COLO668 (cell line): ENCODE measurements at regions not wholly inside any gene's neighbourhood (a gene's known extent, or its start where the extent isn't known, plus 50 kb on each side); places are given as distances from the start of the nearest gene placed in this dataset.

Experiments
- DNase-seq: peaks from one replicate; lab custom pipeline; 2025; ENCODE audit not compliant: unreplicated experiment; lab: John Stamatoyannopoulos, UW

DNA sequence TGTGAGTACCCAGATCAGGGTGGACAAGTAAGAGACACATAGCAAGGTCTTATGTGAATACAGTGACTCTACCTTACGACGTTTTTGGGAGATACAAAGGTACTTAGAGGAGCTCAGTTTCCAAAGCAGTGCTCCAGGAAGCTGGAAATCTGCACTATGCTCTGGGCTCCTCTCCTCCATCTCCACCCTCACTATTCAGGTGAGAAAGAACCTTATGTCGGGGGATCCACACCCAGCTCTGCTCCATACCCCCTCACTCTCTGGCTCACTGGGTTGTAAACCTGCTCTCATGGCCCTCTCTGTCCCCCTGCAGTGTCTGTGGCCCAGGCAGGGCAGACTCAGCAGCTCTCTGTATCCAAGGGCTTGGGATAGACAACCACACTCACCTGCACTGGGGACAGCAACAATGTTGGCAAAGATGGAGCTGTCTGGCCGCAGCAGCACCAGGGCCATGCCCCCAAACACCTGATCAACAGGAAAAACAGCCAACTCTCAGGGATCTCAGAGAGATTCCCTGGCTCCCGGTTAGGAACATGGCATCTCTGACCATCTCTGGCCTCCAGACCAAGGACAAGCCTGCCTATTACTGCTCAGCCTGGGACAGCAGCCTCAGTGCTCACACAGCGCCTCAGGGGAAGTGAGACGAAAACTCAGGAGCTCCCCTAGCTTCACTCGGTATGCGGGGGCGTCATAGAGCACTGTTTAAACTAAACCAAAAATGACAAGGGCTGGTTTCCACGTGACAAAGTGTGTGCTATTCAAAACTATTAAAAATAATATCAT, 60.9 kb upstream of the TOP3B start:
- DNase-seq: no peak

DNA sequence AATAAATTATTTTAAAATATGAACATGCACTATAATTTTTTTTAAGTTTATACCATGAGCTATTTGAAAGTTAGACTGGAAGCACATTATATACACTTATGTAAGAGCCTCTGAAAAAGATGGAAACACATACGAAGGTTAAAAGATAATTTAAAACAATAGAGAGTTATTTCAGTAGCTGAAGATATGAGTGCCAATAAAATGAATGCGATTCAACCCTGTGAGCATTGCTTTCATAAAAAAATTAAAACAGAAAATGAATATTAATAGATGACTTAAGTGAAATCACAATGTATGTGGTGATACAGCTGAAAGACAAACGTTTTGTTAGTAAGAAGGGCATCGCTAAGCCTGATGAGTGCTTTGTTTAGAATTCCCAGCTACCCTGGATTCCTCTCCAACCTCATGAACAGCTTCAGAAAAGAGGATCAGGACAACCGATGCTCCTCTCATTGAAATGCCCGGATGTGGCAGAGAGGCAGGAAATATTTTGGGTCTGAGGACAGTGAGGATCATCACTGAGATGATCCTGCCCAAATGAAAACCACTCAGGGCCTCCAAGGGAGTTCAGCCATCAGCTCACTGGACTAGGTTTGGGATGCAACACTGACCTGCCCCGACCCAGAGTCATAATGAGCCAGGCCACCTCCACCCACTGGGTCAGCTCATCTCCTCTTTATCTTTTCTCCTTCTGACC, 60.2 kb upstream of the TOP3B start:
- DNase-seq: no peak

- no peak for DNase-seq
Observed at GRCh38 chr22:22042009-22042408, 59.4 kb upstream of the TOP3B start.

DNA sequence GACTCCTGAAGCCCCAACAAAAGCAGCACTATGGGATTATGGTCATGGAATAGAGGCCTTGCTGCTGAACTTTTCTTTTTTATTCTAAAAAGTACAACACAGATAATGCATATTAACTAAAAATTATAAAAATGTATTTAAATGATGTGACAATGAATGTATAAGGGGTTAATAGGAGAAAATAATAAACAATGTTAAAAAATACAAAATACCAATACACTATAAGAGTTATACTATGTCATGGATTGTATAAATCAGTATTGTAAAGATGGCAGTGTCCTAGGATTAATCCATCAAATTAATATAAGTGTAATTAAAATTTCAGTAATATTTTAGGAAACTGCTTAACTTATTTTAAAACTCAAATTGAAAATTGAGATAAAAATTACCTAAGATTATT, 58.3 kb upstream of the TOP3B start:
- no peak for DNase-seq

- DNase-seq: no peak
Observed at GRCh38 chr22:22040472-22040871, 57.9 kb upstream of the TOP3B start.

GRCh38 chr22:22039286-22040074, 56.9 kb upstream of the TOP3B start:
- no peak for DNase-seq

DNA sequence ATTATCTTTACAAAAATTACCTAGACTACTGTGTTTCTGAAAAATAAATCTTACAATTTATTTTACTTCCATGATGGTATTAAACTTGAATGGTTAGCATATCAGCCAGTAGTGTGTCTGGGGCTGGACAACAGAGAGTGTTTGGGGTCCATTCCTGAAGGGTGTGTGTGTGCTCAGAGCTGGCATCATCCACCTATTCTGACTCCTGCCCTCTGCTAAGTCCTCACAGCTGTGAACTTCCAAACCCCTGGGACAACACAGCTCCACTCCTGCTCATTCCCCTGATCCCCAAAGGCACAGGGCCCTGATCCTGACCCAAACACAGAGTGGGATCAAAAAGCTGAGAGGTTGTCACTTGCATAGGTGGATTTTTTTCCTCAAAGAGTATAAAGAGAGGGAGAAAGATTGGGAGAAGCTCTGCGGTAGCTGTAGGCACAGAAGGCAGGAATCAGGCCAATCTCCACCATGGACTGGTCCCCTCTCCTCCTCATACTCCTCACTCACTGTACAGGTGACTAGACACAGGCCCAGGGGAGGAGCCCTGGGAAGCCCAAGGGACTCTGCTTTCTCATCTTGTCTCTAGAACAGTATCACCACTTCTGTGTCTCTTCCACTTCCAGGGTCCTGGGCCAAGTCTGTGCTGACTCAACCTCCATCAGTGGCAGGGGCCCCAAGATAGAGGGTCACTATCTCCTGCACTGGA, 55.7 kb upstream of the TOP3B start:
- no peak for DNase-seq

DNA sequence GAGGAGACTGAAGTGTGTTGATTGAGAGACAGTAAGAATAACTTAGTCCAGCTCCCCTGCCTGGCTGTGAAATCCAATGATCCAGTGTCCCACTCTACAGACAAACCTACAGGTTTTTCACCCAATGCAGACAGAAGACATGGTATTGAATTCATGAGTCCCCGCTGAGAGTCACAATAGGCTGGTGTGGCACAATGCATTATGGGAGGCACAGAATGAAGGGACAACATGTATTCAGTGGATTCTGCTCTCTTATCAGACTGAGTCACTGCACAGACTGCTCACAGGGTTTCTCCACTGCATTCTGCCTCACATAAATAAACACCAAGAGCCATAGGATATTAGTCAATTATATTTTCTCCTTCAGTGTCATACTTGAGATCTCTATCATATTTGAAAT, 55.2 kb upstream of the TOP3B start:
- no peak for DNase-seq

GRCh38 chr22:22037229-22037628, 54.6 kb upstream of the TOP3B start:
- no peak for DNase-seq

DNA sequence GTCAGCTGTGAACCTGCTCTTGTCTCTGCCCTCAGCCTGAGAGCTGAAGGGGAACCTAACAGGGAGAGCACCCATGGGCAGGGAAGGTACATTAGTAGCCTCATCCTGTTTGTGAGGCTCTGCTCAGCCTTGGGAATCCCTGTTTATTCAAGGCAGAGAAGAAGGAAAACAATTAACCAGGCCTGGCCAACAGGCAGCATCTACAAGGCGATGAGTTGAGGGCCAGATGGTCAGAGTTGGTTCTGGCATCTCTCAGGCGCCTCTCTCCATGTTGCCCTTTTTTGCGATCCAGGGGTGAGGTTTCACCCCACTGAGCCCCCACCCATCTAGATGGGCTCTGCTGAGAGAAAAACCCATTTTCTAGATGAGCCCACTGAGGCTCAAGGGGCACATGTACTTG, 54.0 kb upstream of the TOP3B start:
- DNase-seq: no peak

DNA sequence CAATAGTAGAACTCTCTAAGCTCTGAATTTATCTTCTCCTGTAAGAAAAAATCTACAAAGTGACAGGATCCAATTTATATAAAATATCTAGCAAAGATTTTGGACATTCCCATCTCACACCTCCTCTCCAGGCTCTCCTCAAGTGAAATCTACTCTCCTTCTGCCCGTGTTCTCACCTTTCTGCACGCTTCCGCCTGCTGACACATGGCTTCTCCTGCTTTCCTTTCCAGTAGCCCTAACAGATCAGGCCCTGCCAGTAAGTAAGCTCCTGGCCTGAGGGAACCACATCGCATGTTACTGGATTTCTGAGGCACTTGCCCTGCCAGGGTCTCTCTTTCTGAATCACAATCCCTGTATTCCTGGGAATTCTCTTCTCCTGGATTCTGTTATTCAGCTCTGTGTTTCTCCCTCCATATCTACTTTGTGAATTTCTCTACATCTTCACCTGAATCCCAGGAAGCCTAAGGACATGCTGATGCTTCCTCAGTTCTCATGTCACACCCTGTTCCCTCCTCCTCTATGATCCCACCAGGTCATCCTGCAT, 53.3 kb upstream of the TOP3B start:
- DNase-seq: no peak

- no peak for DNase-seq
Observed at GRCh38 chr22:22035203-22035602, 52.6 kb upstream of the TOP3B start.

- DNase-seq: no peak
Observed at GRCh38 chr22:22034469-22035132, 52.0 kb upstream of the TOP3B start.

GRCh38 chr22:22033803-22034468, 51.3 kb upstream of the TOP3B start:
- no peak for DNase-seq

GRCh38 chr22:22032906-22033802, 50.6 kb upstream of the TOP3B start:
- DNase-seq: no peak

- no peak for DNase-seq
Observed at GRCh38 chr22:22032099-22032905, 49.7 kb upstream of the TOP3B start.
